Endothelial cell (in vitro differentiated cells): ENCODE measurements at regions not wholly inside any gene's neighbourhood (a gene's known extent, or its start where the extent isn't known, plus 50 kb on each side); places are given as distances from the start of the nearest gene placed in this dataset.
"Not testable (repeated sequence)": the region's sequence is repeated elsewhere in the genome, so short reads cannot be mapped to it uniquely, and the experiment has no call there.

Experiments
- DNase-seq: peaks from one replicate; pipeline ENCODE4 v3.0.0; 2021; ENCODE audit warnings: low spot score
- H3K27ac Mint-ChIP-seq: one replicate; pipeline ENCODE4 v1.8.0; 2021; ENCODE audit warnings: mixed read lengths, inconsistent platforms; ENCODE audit not compliant: unreplicated experiment
- H3K27me3 Mint-ChIP-seq: one replicate; pipeline ENCODE4 v1.8.0; 2021; ENCODE audit warnings: mild to moderate bottlenecking, moderate library complexity, mixed read lengths, inconsistent platforms; ENCODE audit not compliant: unreplicated experiment
- H3K36me3 Mint-ChIP-seq: one replicate; pipeline ENCODE4 v1.8.0; 2021; ENCODE audit warnings: mild to moderate bottlenecking, low read depth, mixed read lengths, inconsistent platforms; ENCODE audit not compliant: unreplicated experiment
- H3K4me1 Mint-ChIP-seq: one replicate; pipeline ENCODE4 v1.8.0; 2021; ENCODE audit warnings: mild to moderate bottlenecking, mixed read lengths, inconsistent platforms; ENCODE audit not compliant: unreplicated experiment
- H3K4me3 Mint-ChIP-seq: one replicate; pipeline ENCODE4 v1.8.0; 2021; ENCODE audit warnings: mild to moderate bottlenecking, mixed read lengths, inconsistent platforms; ENCODE audit not compliant: unreplicated experiment
- H3K9me3 Mint-ChIP-seq: one replicate; pipeline ENCODE4 v1.8.0; 2021; ENCODE audit warnings: mixed read lengths, inconsistent platforms; ENCODE audit not compliant: unreplicated experiment
- CTCF ChIP-seq: fragments of 200-600 bp; sonication (generic); IDR thresholded peaks from one replicate; pipeline ENCODE4 v1.5.0; 2021; ENCODE audit warnings: antibody characterized with exemption; ENCODE audit not compliant: unreplicated experiment

- peaks cover 4% of the 10 kb centered on the region for H3K27me3 Mint-ChIP-seq
- TF ChIP-seq CTCF: no peak
- H3K9me3 Mint-ChIP-seq: no peaks in the 10 kb centered on the region
- H3K27ac Mint-ChIP-seq: no peak overlapping the region
- no peaks in the 10 kb centered on the region for H3K4me1 Mint-ChIP-seq
- no peaks in the 10 kb centered on the region for H3K36me3 Mint-ChIP-seq
- no peak overlapping the region for H3K4me3 Mint-ChIP-seq
- DNase-seq: no peak
These were observed 533.5 kb upstream of the COBL start for GRCh38 chr7:51850126-51850525.

- Mint-ChIP-seq H3K36me3 (no peaks in the 10 kb centered on the region), H3K27ac (no peak overlapping the region), H3K9me3 (no peaks in the 10 kb centered on the region), H3K27me3 (peaks cover 2% of the 10 kb centered on the region), H3K4me3 (no peak overlapping the region), H3K4me1 (no peaks in the 10 kb centered on the region)
- TF ChIP-seq CTCF: no peak
- peak; percentile 8 for DNase-seq
These were observed 531.0 kb upstream of the COBL start for GRCh38 chr7:51847461-51848134.

GRCh38 chr7:51839130-51839529 lies 522.5 kb upstream of the COBL start:
- not testable (repeated sequence) for H3K9me3 Mint-ChIP-seq, H3K36me3 Mint-ChIP-seq, H3K4me3 Mint-ChIP-seq, H3K4me1 Mint-ChIP-seq, DNase-seq, H3K27me3 Mint-ChIP-seq, H3K27ac Mint-ChIP-seq

- no peaks in the 10 kb centered on the region for H3K36me3 Mint-ChIP-seq
- no peak overlapping the region for H3K27ac Mint-ChIP-seq
- no peak for TF ChIP-seq CTCF
- no peak overlapping the region for H3K4me3 Mint-ChIP-seq
- no peaks in the 10 kb centered on the region for H3K9me3 Mint-ChIP-seq
- no peaks in the 10 kb centered on the region for H3K4me1 Mint-ChIP-seq
- DNase-seq: no peak
- H3K27me3 Mint-ChIP-seq: no peaks in the 10 kb centered on the region
These were observed 511.0 kb upstream of the COBL start for GRCh38 chr7:51827631-51828030.

GRCh38 chr7:51824050-51824449 lies 507.4 kb upstream of the COBL start:
- no peaks in the 10 kb centered on the region for H3K9me3 Mint-ChIP-seq
- no peak overlapping the region for H3K4me3 Mint-ChIP-seq
- H3K27ac Mint-ChIP-seq: no peak overlapping the region
- TF ChIP-seq CTCF: no peak
- H3K36me3 Mint-ChIP-seq: no peaks in the 10 kb centered on the region
- peaks cover 2% of the 10 kb centered on the region for H3K27me3 Mint-ChIP-seq
- DNase-seq: no peak
- H3K4me1 Mint-ChIP-seq: no peaks in the 10 kb centered on the region
